NCI-H510A (cell line): ENCODE measurements at regions not wholly inside any gene's neighbourhood (a gene's known extent, or its start where the extent isn't known, plus 50 kb on each side); places are given as distances from the start of the nearest gene placed in this dataset.
"Not testable (repeated sequence)": the region's sequence is repeated elsewhere in the genome, so short reads cannot be mapped to it uniquely, and the experiment has no call there.

Experiments
- DNase-seq: peaks from one replicate; lab custom pipeline; 2025; lab: John Stamatoyannopoulos, UW

- DNase-seq: no peak
Observed at GRCh38 chr12:116430911-116431565, 128.1 kb upstream of the MAP1LC3B2 start.

- DNase-seq: no peak
Observed at GRCh38 chr12:116431677-116432300, 127.4 kb upstream of the MAP1LC3B2 start.

- DNase-seq: no peak
Observed at GRCh38 chr12:116432314-116432750, 126.8 kb upstream of the MAP1LC3B2 start.

GRCh38 chr12:116433249-116433648 is 125.9 kb upstream of the MAP1LC3B2 start:
- DNase-seq: no peak

GRCh38 chr12:116434155-116435011 is 124.8 kb upstream of the MAP1LC3B2 start:
- DNase-seq: no peak

- no peak for DNase-seq
Observed at GRCh38 chr12:116435984-116436383, 123.2 kb upstream of the MAP1LC3B2 start.

GRCh38 chr12:116436561-116437249 is 122.5 kb upstream of the MAP1LC3B2 start:
- no peak for DNase-seq

- no peak for DNase-seq
Observed at GRCh38 chr12:116441292-116441691, 117.9 kb upstream of the MAP1LC3B2 start.

GRCh38 chr12:116442304-116442703 is 116.9 kb upstream of the MAP1LC3B2 start:
- DNase-seq: no peak

- DNase-seq: no peak
Observed at GRCh38 chr12:116442946-116443345, 116.2 kb upstream of the MAP1LC3B2 start.

- no peak for DNase-seq
Observed at GRCh38 chr12:116443821-116444589, 115.2 kb upstream of the MAP1LC3B2 start.

GRCh38 chr12:116444590-116444943 is 114.6 kb upstream of the MAP1LC3B2 start:
- no peak for DNase-seq

GRCh38 chr12:116448165-116448739 is 110.9 kb upstream of the MAP1LC3B2 start:
- no peak for DNase-seq

GRCh38 chr12:116450406-116450910 is 108.7 kb upstream of the MAP1LC3B2 start:
- no peak for DNase-seq

- not testable (repeated sequence) for DNase-seq
Observed at GRCh38 chr12:116452975-116453374, 106.2 kb upstream of the MAP1LC3B2 start.

- DNase-seq: no peak
Observed at GRCh38 chr12:116453631-116454030, 105.5 kb upstream of the MAP1LC3B2 start.

GRCh38 chr12:116454076-116454475 is 105.1 kb upstream of the MAP1LC3B2 start:
- no peak for DNase-seq

GRCh38 chr12:116454950-116455447 is 104.2 kb upstream of the MAP1LC3B2 start:
- no peak for DNase-seq

- no peak for DNase-seq
Observed at GRCh38 chr12:116455540-116456329, 103.4 kb upstream of the MAP1LC3B2 start.
